ENCODE measurements at regions not wholly inside any gene's neighbourhood (a gene's known extent, or its start where the extent isn't known, plus 50 kb on each side); places are given as distances from the start of the nearest gene placed in this dataset.

- Histone ChIP-seq H3K9ac (ENCODE audit: low read depth, low read length) (no peak overlapping the region), H3K27ac (ENCODE audit: low read depth, low read length) (no peak overlapping the region), H3K27me3 (ENCODE audit: insufficient read depth, low read length) (no peaks in the 10 kb centered on the region), H3K4me3 (ENCODE audit: low read length) (no peak overlapping the region), H3K36me3 (ENCODE audit: insufficient read depth, low read length) (no peaks in the 10 kb centered on the region), H3K4me1 (ENCODE audit: insufficient read depth, low read length) (no peaks in the 10 kb centered on the region), H3K9me3 (ENCODE audit: insufficient read depth, low read depth, low read length) (no peaks in the 10 kb centered on the region)
- WGBS = 96% methylated on average over 5 of the region's 7 CpGs
Measured at GRCh38 chr21:20259031-20259867, 739.0 kb upstream of the NCAM2 start.

- Histone ChIP-seq H3K27me3 (ENCODE audit: insufficient read depth, low read length) (no peaks in the 10 kb centered on the region), H3K4me3 (ENCODE audit: low read length) (no peak overlapping the region), H3K27ac (ENCODE audit: low read depth, low read length) (no peak overlapping the region), H3K9me3 (ENCODE audit: insufficient read depth, low read depth, low read length) (no peaks in the 10 kb centered on the region), H3K36me3 (ENCODE audit: insufficient read depth, low read length) (no peaks in the 10 kb centered on the region), H3K4me1 (ENCODE audit: insufficient read depth, low read length) (no peaks in the 10 kb centered on the region), H3K9ac (ENCODE audit: low read depth, low read length) (no peak overlapping the region)
- 100% methylated on average over 1 of the region's 1 CpG for WGBS
Measured at GRCh38 chr21:20260124-20260523, 738.1 kb upstream of the NCAM2 start.

- 94% methylated on average over 3 of the region's 5 CpGs for WGBS
- Histone ChIP-seq H3K4me1 (ENCODE audit: insufficient read depth, low read length) (peaks cover 4% of the 10 kb centered on the region; the same call in 1 of the 2 replicates), H3K9me3 (ENCODE audit: insufficient read depth, low read depth, low read length) (no peaks in the 10 kb centered on the region)
Measured at GRCh38 chr21:20261364-20261763, 736.8 kb upstream of the NCAM2 start.

GRCh38 chr21:20265707-20266440 lies 732.3 kb upstream of the NCAM2 start:
- Histone ChIP-seq H3K36me3 (ENCODE audit: insufficient read depth, low read length) (no peaks in the 10 kb centered on the region), H3K9me3 (ENCODE audit: insufficient read depth, low read depth, low read length) (no peaks in the 10 kb centered on the region), H3K27ac (ENCODE audit: low read depth, low read length) (no peak overlapping the region), H3K4me3 (ENCODE audit: low read length) (no peak overlapping the region), H3K4me1 (ENCODE audit: insufficient read depth, low read length) (peaks cover 6% of the 10 kb centered on the region; the same call in 1 of the 2 replicates), H3K9ac (ENCODE audit: low read depth, low read length) (no peak overlapping the region), H3K27me3 (ENCODE audit: insufficient read depth, low read length) (no peaks in the 10 kb centered on the region)
- WGBS = 81% methylated on average over 4 of the region's 5 CpGs

More at GRCh38 chr21:20261364-20261763, 736.8 kb upstream of the NCAM2 start:
- no peak overlapping the region for H3K9ac ChIP-seq (ENCODE audit: low read depth, low read length)
- no peaks in the 10 kb centered on the region for H3K27me3 ChIP-seq (ENCODE audit: insufficient read depth, low read length)
- no peak overlapping the region for H3K4me3 ChIP-seq (ENCODE audit: low read length)
- H3K27ac ChIP-seq (ENCODE audit: low read depth, low read length) = no peak overlapping the region
- H3K36me3 ChIP-seq (ENCODE audit: insufficient read depth, low read length) = no peaks in the 10 kb centered on the region

- Histone ChIP-seq H3K9ac (ENCODE audit: low read depth, low read length) (no peak overlapping the region), H3K4me1 (ENCODE audit: insufficient read depth, low read length) (peaks cover 6% of the 10 kb centered on the region; the same call in 1 of the 2 replicates), H3K27me3 (ENCODE audit: insufficient read depth, low read length) (no peaks in the 10 kb centered on the region), H3K9me3 (ENCODE audit: insufficient read depth, low read depth, low read length) (no peaks in the 10 kb centered on the region), H3K36me3 (ENCODE audit: insufficient read depth, low read length) (no peaks in the 10 kb centered on the region), H3K4me3 (ENCODE audit: low read length) (no peak overlapping the region), H3K27ac (ENCODE audit: low read depth, low read length) (no peak overlapping the region)
- WGBS = 86% methylated on average over 2 of the region's 2 CpGs
Measured at GRCh38 chr21:20266441-20266710, 731.8 kb upstream of the NCAM2 start.

GRCh38 chr21:20270365-20271055 lies 727.7 kb upstream of the NCAM2 start:
- Histone ChIP-seq H3K4me1 (ENCODE audit: insufficient read depth, low read length) (peaks cover 29% of the 10 kb centered on the region), H3K9ac (ENCODE audit: low read depth, low read length) (no peak overlapping the region), H3K9me3 (ENCODE audit: insufficient read depth, low read depth, low read length) (no peaks in the 10 kb centered on the region), H3K4me3 (ENCODE audit: low read length) (no peak overlapping the region), H3K27ac (ENCODE audit: low read depth, low read length) (no peak overlapping the region), H3K27me3 (ENCODE audit: insufficient read depth, low read length) (no peaks in the 10 kb centered on the region), H3K36me3 (ENCODE audit: insufficient read depth, low read length) (no peaks in the 10 kb centered on the region)
- WGBS = 88% methylated on average over 11 of the region's 11 CpGs

GRCh38 chr21:20272791-20273362 lies 725.3 kb upstream of the NCAM2 start:
- Histone ChIP-seq H3K4me3 (ENCODE audit: low read length) (no peak overlapping the region), H3K27me3 (ENCODE audit: insufficient read depth, low read length) (no peaks in the 10 kb centered on the region), H3K27ac (ENCODE audit: low read depth, low read length) (peak overlapping the region; percentile 41; the same call in 1 of the 2 replicates), H3K36me3 (ENCODE audit: insufficient read depth, low read length) (no peaks in the 10 kb centered on the region), H3K9ac (ENCODE audit: low read depth, low read length) (0 out of 2 replicates have a peak overlapping the region, but pooled peaks have one; percentile 16), H3K4me1 (ENCODE audit: insufficient read depth, low read length) (peaks cover 46% of the 10 kb centered on the region), H3K9me3 (ENCODE audit: insufficient read depth, low read depth, low read length) (no peaks in the 10 kb centered on the region)
- WGBS = 57% methylated on average over 5 of the region's 5 CpGs

GRCh38 chr21:20276377-20276776 lies 721.8 kb upstream of the NCAM2 start:
- peak overlapping the region; percentile 82; the same call in 1 of the 2 replicates for H3K27ac ChIP-seq (ENCODE audit: low read depth, low read length)
- peaks cover 7% of the 10 kb centered on the region; the same call in 1 of the 2 replicates for H3K9me3 ChIP-seq (ENCODE audit: insufficient read depth, low read depth, low read length)
- H3K9ac ChIP-seq (ENCODE audit: low read depth, low read length) = no peak overlapping the region
- H3K36me3 ChIP-seq (ENCODE audit: insufficient read depth, low read length) = no peaks in the 10 kb centered on the region
- H3K4me1 ChIP-seq (ENCODE audit: insufficient read depth, low read length) = peaks cover 52% of the 10 kb centered on the region
- no peaks in the 10 kb centered on the region for H3K27me3 ChIP-seq (ENCODE audit: insufficient read depth, low read length)
- no peak overlapping the region for H3K4me3 ChIP-seq (ENCODE audit: low read length)

GRCh38 chr21:20276954-20277353 lies 721.3 kb upstream of the NCAM2 start:
- no peak overlapping the region for H3K9ac ChIP-seq (ENCODE audit: low read depth, low read length)
- H3K27ac ChIP-seq (ENCODE audit: low read depth, low read length) = peak overlapping the region; percentile 82; the same call in 1 of the 2 replicates
- no peak overlapping the region for H3K4me3 ChIP-seq (ENCODE audit: low read length)
- no peaks in the 10 kb centered on the region for H3K36me3 ChIP-seq (ENCODE audit: insufficient read depth, low read length)
- WGBS = 90% methylated on average over 1 of the region's 1 CpG
- H3K4me1 ChIP-seq (ENCODE audit: insufficient read depth, low read length) = peaks cover 50% of the 10 kb centered on the region
- H3K9me3 ChIP-seq (ENCODE audit: insufficient read depth, low read depth, low read length) = peaks cover 7% of the 10 kb centered on the region; the same call in 1 of the 2 replicates
- no peaks in the 10 kb centered on the region for H3K27me3 ChIP-seq (ENCODE audit: insufficient read depth, low read length)

- H3K9me3 ChIP-seq (ENCODE audit: insufficient read depth, low read depth, low read length) = peaks cover 7% of the 10 kb centered on the region; the same call in 1 of the 2 replicates
Measured at GRCh38 chr21:20283836-20284235, 714.4 kb upstream of the NCAM2 start.

GRCh38 chr21:20292280-20292679 lies 705.9 kb upstream of the NCAM2 start:
- Histone ChIP-seq H3K27me3 (ENCODE audit: insufficient read depth, low read length) (no peaks in the 10 kb centered on the region), H3K4me3 (ENCODE audit: low read length) (no peak overlapping the region), H3K9me3 (ENCODE audit: insufficient read depth, low read depth, low read length) (no peaks in the 10 kb centered on the region), H3K36me3 (ENCODE audit: insufficient read depth, low read length) (no peaks in the 10 kb centered on the region), H3K4me1 (ENCODE audit: insufficient read depth, low read length) (no peaks in the 10 kb centered on the region), H3K9ac (ENCODE audit: low read depth, low read length) (no peak overlapping the region), H3K27ac (ENCODE audit: low read depth, low read length) (no peak overlapping the region)
- WGBS = 100% methylated on average over 2 of the region's 2 CpGs

More at GRCh38 chr21:20283836-20284235, 714.4 kb upstream of the NCAM2 start:
- H3K9ac ChIP-seq (ENCODE audit: low read depth, low read length) = no peak overlapping the region
- H3K36me3 ChIP-seq (ENCODE audit: insufficient read depth, low read length) = no peaks in the 10 kb centered on the region
- H3K27ac ChIP-seq (ENCODE audit: low read depth, low read length) = no peak overlapping the region
- no peak overlapping the region for H3K4me3 ChIP-seq (ENCODE audit: low read length)
- WGBS = no CpG with 5 or more reads among the region's 1 CpG
- H3K4me1 ChIP-seq (ENCODE audit: insufficient read depth, low read length) = no peaks in the 10 kb centered on the region
- H3K27me3 ChIP-seq (ENCODE audit: insufficient read depth, low read length) = no peaks in the 10 kb centered on the region

Measured in HUES64 (cell line).